ENCODE measurements at regions not wholly inside any gene's neighbourhood (a gene's known extent, or its start where the extent isn't known, plus 50 kb on each side); places are given as distances from the start of the nearest gene placed in this dataset.

DNA sequence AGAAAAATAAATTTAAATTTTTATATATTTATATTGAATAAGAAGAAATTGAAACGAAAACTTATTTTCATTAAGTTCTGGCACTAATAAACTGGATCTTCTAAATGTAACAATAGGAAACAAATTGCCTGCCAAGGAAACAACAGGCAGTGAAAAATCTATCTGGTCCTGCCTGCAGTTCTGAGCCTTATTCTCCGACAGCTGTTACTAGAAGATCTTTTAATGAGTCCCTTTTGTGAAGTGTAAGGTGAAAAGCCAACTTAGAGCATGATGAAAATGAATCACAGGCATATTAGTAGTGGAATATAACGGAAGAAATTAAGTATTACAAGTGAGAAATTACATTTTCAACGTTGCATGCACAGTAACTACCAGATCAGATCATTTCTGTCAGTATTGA is 1002.7 kb upstream of the PCDH20 start (continued):
- TF ChIP-seq, protein P1, sequence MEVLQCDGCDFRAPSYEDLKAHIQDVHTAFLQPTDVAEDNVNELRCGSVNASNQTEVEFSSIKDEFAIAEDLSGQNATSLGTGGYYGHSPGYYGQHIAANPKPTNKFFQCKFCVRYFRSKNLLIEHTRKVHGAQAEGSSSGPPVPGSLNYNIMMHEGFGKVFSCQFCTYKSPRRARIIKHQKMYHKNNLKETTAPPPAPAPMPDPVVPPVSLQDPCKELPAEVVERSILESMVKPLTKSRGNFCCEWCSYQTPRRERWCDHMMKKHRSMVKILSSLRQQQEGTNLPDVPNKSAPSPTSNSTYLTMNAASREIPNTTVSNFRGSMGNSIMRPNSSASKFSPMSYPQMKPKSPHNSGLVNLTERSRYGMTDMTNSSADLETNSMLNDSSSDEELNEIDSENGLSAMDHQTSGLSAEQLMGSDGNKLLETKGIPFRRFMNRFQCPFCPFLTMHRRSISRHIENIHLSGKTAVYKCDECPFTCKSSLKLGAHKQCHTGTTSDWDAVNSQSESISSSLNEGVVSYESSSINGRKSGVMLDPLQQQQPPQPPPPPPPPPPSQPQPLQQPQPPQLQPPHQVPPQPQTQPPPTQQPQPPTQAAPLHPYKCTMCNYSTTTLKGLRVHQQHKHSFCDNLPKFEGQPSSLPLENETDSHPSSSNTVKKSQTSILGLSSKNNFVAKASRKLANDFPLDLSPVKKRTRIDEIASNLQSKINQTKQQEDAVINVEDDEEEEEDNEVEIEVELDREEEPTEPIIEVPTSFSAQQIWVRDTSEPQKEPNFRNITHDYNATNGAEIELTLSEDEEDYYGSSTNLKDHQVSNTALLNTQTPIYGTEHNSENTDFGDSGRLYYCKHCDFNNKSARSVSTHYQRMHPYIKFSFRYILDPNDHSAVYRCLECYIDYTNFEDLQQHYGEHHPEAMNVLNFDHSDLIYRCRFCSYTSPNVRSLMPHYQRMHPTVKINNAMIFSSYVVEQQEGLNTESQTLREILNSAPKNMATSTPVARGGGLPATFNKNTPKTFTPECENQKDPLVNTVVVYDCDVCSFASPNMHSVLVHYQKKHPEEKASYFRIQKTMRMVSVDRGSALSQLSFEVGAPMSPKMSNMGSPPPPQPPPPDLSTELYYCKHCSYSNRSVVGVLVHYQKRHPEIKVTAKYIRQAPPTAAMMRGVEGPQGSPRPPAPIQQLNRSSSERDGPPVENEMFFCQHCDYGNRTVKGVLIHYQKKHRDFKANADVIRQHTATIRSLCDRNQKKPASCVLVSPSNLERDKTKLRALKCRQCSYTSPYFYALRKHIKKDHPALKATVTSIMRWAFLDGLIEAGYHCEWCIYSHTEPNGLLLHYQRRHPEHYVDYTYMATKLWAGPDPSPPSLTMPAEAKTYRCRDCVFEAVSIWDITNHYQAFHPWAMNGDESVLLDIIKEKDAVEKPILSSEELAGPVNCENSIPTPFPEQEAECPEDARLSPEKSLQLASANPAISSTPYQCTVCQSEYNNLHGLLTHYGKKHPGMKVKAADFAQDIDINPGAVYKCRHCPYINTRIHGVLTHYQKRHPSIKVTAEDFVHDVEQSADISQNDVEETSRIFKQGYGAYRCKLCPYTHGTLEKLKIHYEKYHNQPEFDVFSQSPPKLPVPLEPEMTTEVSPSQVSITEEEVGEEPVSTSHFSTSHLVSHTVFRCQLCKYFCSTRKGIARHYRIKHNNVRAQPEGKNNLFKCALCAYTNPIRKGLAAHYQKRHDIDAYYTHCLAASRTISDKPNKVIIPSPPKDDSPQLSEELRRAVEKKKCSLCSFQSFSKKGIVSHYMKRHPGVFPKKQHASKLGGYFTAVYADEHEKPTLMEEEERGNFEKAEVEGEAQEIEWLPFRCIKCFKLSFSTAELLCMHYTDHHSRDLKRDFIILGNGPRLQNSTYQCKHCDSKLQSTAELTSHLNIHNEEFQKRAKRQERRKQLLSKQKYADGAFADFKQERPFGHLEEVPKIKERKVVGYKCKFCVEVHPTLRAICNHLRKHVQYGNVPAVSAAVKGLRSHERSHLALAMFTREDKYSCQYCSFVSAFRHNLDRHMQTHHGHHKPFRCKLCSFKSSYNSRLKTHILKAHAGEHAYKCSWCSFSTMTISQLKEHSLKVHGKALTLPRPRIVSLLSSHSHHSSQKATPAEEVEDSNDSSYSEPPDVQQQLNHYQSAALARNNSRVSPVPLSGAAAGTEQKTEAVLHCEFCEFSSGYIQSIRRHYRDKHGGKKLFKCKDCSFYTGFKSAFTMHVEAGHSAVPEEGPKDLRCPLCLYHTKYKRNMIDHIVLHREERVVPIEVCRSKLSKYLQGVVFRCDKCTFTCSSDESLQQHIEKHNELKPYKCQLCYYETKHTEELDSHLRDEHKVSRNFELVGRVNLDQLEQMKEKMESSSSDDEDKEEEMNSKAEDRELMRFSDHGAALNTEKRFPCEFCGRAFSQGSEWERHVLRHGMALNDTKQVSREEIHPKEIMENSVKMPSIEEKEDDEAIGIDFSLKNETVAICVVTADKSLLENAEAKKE (CRISPR knock-in tag; IDR thresholded peaks at IDR 0.05): no peak
- TF ChIP-seq, protein P2, sequence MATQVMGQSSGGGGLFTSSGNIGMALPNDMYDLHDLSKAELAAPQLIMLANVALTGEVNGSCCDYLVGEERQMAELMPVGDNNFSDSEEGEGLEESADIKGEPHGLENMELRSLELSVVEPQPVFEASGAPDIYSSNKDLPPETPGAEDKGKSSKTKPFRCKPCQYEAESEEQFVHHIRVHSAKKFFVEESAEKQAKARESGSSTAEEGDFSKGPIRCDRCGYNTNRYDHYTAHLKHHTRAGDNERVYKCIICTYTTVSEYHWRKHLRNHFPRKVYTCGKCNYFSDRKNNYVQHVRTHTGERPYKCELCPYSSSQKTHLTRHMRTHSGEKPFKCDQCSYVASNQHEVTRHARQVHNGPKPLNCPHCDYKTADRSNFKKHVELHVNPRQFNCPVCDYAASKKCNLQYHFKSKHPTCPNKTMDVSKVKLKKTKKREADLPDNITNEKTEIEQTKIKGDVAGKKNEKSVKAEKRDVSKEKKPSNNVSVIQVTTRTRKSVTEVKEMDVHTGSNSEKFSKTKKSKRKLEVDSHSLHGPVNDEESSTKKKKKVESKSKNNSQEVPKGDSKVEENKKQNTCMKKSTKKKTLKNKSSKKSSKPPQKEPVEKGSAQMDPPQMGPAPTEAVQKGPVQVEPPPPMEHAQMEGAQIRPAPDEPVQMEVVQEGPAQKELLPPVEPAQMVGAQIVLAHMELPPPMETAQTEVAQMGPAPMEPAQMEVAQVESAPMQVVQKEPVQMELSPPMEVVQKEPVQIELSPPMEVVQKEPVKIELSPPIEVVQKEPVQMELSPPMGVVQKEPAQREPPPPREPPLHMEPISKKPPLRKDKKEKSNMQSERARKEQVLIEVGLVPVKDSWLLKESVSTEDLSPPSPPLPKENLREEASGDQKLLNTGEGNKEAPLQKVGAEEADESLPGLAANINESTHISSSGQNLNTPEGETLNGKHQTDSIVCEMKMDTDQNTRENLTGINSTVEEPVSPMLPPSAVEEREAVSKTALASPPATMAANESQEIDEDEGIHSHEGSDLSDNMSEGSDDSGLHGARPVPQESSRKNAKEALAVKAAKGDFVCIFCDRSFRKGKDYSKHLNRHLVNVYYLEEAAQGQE (IDR thresholded peaks at IDR 0.05; ENCODE audit: unreplicated experiment): no peak
- TF ChIP-seq NANOG (IDR thresholded peaks at IDR 0.05; ENCODE audit: borderline replicate concordance): no peak
- TF ChIP-seq, protein P3, sequence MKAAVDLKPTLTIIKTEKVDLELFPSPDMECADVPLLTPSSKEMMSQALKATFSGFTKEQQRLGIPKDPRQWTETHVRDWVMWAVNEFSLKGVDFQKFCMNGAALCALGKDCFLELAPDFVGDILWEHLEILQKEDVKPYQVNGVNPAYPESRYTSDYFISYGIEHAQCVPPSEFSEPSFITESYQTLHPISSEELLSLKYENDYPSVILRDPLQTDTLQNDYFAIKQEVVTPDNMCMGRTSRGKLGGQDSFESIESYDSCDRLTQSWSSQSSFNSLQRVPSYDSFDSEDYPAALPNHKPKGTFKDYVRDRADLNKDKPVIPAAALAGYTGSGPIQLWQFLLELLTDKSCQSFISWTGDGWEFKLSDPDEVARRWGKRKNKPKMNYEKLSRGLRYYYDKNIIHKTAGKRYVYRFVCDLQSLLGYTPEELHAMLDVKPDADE (IDR thresholded peaks at IDR 0.05): no peak
- TF ChIP-seq EZH2phosphoT487 (IDR thresholded peaks at IDR 0.05; ENCODE audit: unreplicated experiment): no peak
- no peak for TF ChIP-seq STAT1 (IDR thresholded peaks at IDR 0.05; ENCODE audit: unreplicated experiment)
- no peak for TF ChIP-seq JUNB (IDR thresholded peaks at IDR 0.05; ENCODE audit: unreplicated experiment)

Measured in GM23338 (cell line).